ENCODE measurements at regions not wholly inside any gene's neighbourhood (a gene's known extent, or its start where the extent isn't known, plus 50 kb on each side); places are given as distances from the start of the nearest gene placed in this dataset.

DNA sequence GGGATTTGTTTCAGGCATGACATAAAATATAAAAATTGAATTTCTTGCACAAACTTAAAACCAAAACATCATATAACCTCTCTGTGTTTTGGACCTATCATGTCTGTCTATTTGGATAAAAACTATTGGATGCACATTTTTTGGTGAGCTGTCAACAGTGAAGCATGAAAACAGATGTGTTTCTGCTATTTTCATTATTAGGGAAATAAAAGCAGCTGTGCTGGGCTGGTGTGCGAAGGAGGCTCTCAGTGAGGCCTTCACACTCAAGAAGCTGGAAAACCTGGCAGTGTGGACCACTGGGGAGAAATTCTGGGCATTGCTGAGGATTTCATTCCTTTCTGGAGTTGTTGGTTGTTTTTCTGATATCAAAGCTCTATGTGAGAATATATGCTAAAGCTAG lies 395.3 kb downstream of the GJA1 start:
- no peak for TF ChIP-seq EZH2 (IDR thresholded peaks at IDR 0.05; ENCODE audit: insufficient read depth, poor library complexity, severe bottlenecking)
- no peak for TF ChIP-seq EZH2phosphoT487 (IDR thresholded peaks at IDR 0.05; ENCODE audit: insufficient read depth, low read depth)
